Activated T-helper 17 cell treated with anti-CD3 and anti-CD28 coated beads, Interleukin-2, amount 50 U/mL, for 72 hours (primary cell): ENCODE measurements at regions not wholly inside any gene's neighbourhood (a gene's known extent, or its start where the extent isn't known, plus 50 kb on each side); places are given as distances from the start of the nearest gene placed in this dataset.
A peak's percentile ranks its signal among the peaks of the same experiment; 100 is the strongest.
"Not testable (repeated sequence)": the region's sequence is repeated elsewhere in the genome, so short reads cannot be mapped to it uniquely, and the experiment has no call there.

ENCODE experiments used
- ATAC-seq: fragments of 150-1000 bp; cut with Tn5 transposase; replicated peaks from 2 replicates; pipeline ENCODE4 v1.10.0; 2021; ENCODE audit warnings: mild to moderate bottlenecking, moderate library complexity
- H3K27ac Mint-ChIP-seq: one replicate; pipeline ENCODE4 v1.8.0; 2022; ENCODE audit warnings: mixed read lengths
- H3K27me3 Mint-ChIP-seq: one replicate; pipeline ENCODE4 v1.8.0; 2022; ENCODE audit warnings: mixed read lengths
- H3K36me3 Mint-ChIP-seq: one replicate; pipeline ENCODE4 v1.8.0; 2022; ENCODE audit warnings: low read depth, mild to moderate bottlenecking, mixed read lengths
- H3K4me1 Mint-ChIP-seq: one replicate; pipeline ENCODE4 v1.8.0; 2022; ENCODE audit warnings: mixed read lengths
- H3K4me3 Mint-ChIP-seq: one replicate; pipeline ENCODE4 v1.8.0; 2022; ENCODE audit warnings: mild to moderate bottlenecking, mixed read lengths
- H3K9me3 Mint-ChIP-seq: one replicate; pipeline ENCODE4 v1.8.0; 2022; ENCODE audit warnings: mixed read lengths

DNA sequence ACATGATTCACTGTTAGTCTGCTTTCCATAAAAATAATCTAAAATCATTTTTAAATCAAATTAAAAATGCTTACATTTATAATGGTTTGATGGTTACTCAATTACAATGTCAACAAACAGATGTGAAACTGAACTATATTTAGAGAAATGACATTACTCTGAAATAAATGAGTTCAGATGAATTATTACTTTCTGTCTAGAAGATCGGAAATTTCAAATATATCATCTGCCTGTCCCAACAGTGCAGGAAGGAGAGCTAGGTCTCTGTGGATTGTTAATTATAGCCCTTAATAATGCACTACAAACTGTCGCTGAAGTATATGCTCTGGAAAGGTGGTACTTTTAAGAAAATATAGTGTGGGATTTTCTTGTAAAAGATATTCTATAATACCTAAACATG is 109.8 kb downstream of the DSEL start:
- no peak for ATAC-seq
- Mint-ChIP-seq H3K4me1 (no peaks in the 10 kb centered on the region), H3K9me3 (no peaks in the 10 kb centered on the region), H3K4me3 (no peak overlapping the region), H3K27me3 (peaks cover 4% of the 10 kb centered on the region), H3K27ac (no peak overlapping the region), H3K36me3 (no peaks in the 10 kb centered on the region)

GRCh38 chr18:67402543-67402942 is 114.0 kb downstream of the DSEL start:
- no peaks in the 10 kb centered on the region for H3K4me1 Mint-ChIP-seq
- H3K9me3 Mint-ChIP-seq, result no peaks in the 10 kb centered on the region
- peaks cover 4% of the 10 kb centered on the region for H3K27me3 Mint-ChIP-seq
- no peak for ATAC-seq
- no peaks in the 10 kb centered on the region for H3K36me3 Mint-ChIP-seq
- H3K27ac Mint-ChIP-seq, result no peak overlapping the region
- no peak overlapping the region for H3K4me3 Mint-ChIP-seq

DNA sequence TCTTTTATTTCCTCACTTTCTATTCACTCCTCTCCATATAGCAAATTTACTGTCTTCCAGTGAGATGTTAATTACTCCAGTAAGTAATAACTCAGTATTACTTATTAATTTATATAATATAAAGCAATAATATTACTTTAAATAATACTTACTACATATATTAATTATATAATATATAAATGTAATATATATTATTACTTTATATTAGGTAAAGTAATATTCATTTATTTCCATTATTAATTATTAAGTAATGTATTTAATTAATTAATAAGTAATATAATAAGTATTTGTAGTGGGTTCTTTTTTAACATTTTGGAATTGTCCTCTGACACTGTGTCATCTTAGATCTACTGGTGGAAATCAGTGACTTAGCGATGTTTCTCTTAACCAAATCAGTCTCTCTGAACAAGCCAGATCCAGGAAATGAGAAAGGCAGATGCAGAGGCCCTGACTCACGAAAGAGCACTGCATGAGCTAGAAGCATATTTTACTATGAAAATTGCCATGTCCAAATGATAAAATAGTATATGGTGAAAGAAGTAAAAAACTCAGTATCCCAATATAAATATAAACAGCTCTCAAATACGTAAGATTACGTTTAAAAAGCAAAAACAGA is 115.9 kb downstream of the DSEL start:
- Mint-ChIP-seq H3K4me1 (no peaks in the 10 kb centered on the region), H3K27ac (no peak overlapping the region), H3K27me3 (peaks cover 4% of the 10 kb centered on the region), H3K36me3 (no peaks in the 10 kb centered on the region), H3K9me3 (peaks cover 4% of the 10 kb centered on the region), H3K4me3 (no peak overlapping the region)
- ATAC-seq, result no peak

DNA sequence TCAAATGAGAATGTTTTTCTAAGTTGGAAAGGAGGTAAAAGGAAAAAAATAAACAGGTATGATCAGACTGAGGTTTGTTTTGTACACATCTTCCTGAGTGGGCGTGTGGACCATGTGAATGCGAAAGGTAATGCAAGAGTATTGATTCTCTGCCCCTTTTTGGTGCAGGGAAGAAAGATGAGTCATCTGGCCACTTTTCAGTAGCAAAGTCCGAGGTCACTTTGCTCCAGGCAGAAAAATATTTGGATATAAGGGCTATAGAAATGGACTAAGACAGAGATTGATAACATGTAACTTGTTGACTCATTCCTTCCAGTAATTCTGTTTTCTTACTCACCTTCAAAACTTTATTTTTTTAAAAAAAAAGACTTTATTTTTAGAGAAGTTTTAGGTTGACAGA is 130.5 kb downstream of the DSEL start:
- peaks cover 5% of the 10 kb centered on the region for H3K27me3 Mint-ChIP-seq
- H3K4me1 Mint-ChIP-seq, result peaks cover 8% of the 10 kb centered on the region
- no peak overlapping the region for H3K4me3 Mint-ChIP-seq
- no peaks in the 10 kb centered on the region for H3K36me3 Mint-ChIP-seq
- H3K9me3 Mint-ChIP-seq, result no peaks in the 10 kb centered on the region
- ATAC-seq, result peak; percentile 46
- no peak overlapping the region for H3K27ac Mint-ChIP-seq

DNA sequence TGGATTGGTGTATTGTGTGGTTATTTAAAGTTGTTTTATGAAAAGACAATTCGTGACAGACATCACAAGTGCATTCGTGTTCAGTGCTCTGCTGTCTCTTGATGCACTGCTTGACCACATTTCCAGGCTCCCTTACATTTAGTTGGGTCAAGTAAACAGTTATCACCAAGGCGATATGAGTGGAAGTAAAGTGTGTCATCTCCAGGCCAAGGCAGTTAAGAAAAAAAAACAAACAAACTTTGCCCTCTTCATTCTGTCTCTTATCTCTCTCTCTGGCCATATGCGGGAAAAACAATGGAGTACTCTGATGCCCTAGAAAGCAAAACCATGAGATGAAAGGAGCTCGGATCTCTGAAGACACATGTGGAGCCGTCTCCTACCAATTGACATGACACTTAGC is 131.1 kb downstream of the DSEL start:
- H3K4me3 Mint-ChIP-seq, result no peak overlapping the region
- no peaks in the 10 kb centered on the region for H3K36me3 Mint-ChIP-seq
- H3K27ac Mint-ChIP-seq, result peak overlapping the region; percentile 5
- H3K4me1 Mint-ChIP-seq, result peaks cover 8% of the 10 kb centered on the region
- peak; percentile 28 for ATAC-seq
- no peaks in the 10 kb centered on the region for H3K9me3 Mint-ChIP-seq
- peaks cover 5% of the 10 kb centered on the region for H3K27me3 Mint-ChIP-seq

- peak; percentile 73 for ATAC-seq
- H3K36me3 Mint-ChIP-seq, H3K27ac Mint-ChIP-seq, H3K4me1 Mint-ChIP-seq, H3K27me3 Mint-ChIP-seq, H3K4me3 Mint-ChIP-seq, H3K9me3 Mint-ChIP-seq: not testable (repeated sequence)
Measured at GRCh38 chr18:67384057-67384456, 132.5 kb downstream of the DSEL start.

GRCh38 chr18:67381608-67382150 is 134.8 kb downstream of the DSEL start:
- H3K9me3 Mint-ChIP-seq, result no peaks in the 10 kb centered on the region
- no peaks in the 10 kb centered on the region for H3K36me3 Mint-ChIP-seq
- H3K27ac Mint-ChIP-seq, result no peak overlapping the region
- no peak for ATAC-seq
- no peaks in the 10 kb centered on the region for H3K27me3 Mint-ChIP-seq
- H3K4me1 Mint-ChIP-seq, result peaks cover 8% of the 10 kb centered on the region
- H3K4me3 Mint-ChIP-seq, result no peak overlapping the region

DNA sequence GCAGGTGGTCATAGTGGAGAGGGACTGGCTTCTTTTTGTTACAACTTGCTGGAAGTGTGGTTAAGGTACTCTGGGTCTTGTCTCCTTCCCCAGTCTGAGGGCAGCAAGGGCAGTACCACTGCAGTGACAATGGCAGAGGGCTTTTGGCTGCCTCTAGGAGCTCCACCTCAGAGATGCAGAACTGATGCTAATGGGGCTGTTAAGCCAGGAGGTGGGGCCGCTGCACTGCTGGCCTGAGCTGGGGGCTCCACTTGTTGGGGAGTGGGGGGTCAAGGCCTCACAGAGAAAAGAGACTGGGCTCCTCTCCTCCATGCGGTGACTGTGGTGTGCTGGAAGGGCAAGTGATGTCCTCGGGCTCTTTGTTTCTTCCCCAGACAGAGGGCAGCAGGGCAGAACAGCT is 135.7 kb downstream of the DSEL start:
- Mint-ChIP-seq H3K27ac (no peak overlapping the region), H3K27me3 (no peaks in the 10 kb centered on the region), H3K4me3 (no peak overlapping the region), H3K4me1 (peaks cover 7% of the 10 kb centered on the region), H3K36me3 (no peaks in the 10 kb centered on the region), H3K9me3 (no peaks in the 10 kb centered on the region)
- ATAC-seq, result no peak

DNA sequence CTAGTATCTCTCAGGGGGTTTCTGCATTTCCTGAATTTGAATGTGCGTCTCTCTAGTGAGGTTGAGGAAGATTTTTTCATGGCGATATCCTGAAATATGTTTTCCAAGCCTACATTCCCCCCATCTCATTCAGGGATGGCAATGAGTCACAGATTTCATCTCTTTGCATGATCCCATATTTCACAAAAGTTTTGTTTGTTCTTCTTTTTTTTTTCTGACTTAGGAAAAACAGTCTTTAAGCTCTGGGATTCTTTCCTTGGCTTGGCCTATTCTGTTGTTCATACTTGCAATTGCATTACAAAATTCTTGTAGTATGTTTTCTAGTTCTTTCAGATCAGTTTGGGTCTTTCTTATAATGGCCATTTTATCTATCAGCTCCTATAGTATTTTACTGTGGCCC is 136.5 kb downstream of the DSEL start:
- ATAC-seq, result no peak
- Mint-ChIP-seq H3K36me3 (no peaks in the 10 kb centered on the region), H3K27ac (no peak overlapping the region), H3K27me3 (no peaks in the 10 kb centered on the region), H3K4me1 (no peaks in the 10 kb centered on the region), H3K9me3 (no peaks in the 10 kb centered on the region), H3K4me3 (no peak overlapping the region)

DNA sequence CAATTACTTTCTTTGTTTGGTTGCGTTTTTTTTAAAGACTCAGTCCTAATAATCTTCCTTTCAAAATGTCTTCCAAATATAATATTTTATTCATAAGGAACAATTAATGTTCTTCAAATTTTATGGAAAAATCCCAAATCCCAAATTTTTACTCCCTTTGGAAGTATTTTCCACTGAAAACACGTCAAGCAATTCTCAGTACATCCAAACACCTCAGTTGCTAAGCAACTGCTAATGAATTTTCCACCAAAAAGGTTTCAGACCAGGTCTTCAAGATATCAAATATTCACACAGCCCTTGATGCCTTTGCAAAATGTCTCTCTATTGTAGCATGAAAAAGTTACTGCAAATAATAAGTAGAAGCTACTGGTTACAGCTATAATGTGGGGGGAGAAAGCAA is 140.1 kb downstream of the DSEL start:
- Mint-ChIP-seq H3K27me3 (no peaks in the 10 kb centered on the region), H3K9me3 (no peaks in the 10 kb centered on the region), H3K4me3 (no peak overlapping the region), H3K36me3 (no peaks in the 10 kb centered on the region), H3K27ac (no peak overlapping the region), H3K4me1 (no peaks in the 10 kb centered on the region)
- ATAC-seq, result no peak

DNA sequence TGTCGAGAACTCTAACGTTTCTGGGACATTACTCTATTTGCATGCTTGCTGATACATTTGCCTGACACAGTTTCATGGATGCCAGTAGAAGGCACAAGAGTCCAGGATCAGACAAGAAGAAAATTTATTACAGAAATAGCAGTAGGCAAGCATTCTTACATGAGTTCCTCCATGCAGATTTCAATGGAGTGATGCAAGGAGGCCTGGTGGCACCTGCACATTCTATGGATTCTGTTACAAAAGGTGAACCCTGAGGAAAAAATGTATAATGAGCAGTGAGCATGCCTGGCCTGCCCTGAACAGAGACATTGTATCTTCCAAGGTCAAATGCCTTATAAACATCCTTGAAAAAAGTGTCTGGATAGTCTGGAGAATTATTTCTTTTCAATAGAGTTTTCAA is 142.9 kb downstream of the DSEL start:
- ATAC-seq, result no peak
- no peak overlapping the region for H3K4me3 Mint-ChIP-seq
- no peaks in the 10 kb centered on the region for H3K4me1 Mint-ChIP-seq
- no peaks in the 10 kb centered on the region for H3K9me3 Mint-ChIP-seq
- no peaks in the 10 kb centered on the region for H3K27me3 Mint-ChIP-seq
- H3K36me3 Mint-ChIP-seq, result no peaks in the 10 kb centered on the region
- no peak overlapping the region for H3K27ac Mint-ChIP-seq

DNA sequence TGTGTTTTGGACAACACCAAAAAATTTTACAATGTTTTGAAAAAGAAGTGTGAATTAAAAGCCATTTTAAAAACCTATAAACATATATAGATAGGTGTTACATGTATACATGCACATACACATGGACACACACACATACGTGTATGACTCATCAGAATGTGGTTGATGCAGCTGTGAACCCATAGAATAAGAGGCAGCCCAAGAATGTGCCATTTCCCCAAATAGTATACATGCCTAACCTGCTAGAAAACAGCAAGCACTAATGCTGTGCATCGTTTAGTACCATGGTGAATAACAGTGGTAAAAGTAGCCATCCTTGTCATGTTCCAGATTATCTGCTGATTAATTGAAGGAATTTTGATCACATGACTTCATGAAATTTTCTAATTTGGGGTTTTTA is 149.0 kb downstream of the DSEL start:
- no peaks in the 10 kb centered on the region for H3K36me3 Mint-ChIP-seq
- no peaks in the 10 kb centered on the region for H3K9me3 Mint-ChIP-seq
- H3K27ac Mint-ChIP-seq, result no peak overlapping the region
- no peaks in the 10 kb centered on the region for H3K4me1 Mint-ChIP-seq
- ATAC-seq, result no peak
- H3K27me3 Mint-ChIP-seq, result no peaks in the 10 kb centered on the region
- H3K4me3 Mint-ChIP-seq, result no peak overlapping the region

DNA sequence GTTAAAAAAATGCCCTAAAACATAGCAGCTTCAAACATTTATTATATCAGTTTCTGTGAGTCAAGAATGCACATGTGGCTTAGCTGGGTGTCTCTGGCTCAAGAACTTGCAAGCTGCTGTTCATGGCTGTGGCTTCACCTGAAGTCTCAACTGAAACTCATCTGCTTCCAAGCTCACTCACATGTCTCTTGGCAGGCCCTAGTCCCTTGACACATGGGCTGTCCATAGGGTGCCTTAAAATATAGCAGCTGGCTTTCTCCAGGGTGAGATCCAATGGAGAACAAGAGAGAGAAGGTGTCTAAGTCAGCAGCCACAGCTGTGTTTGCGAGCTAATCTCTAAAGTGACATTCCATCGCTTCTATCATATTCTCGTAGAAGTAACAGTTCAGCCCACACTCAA is 152.8 kb downstream of the DSEL start:
- no peak for ATAC-seq
- no peaks in the 10 kb centered on the region for H3K27me3 Mint-ChIP-seq
- no peak overlapping the region for H3K4me3 Mint-ChIP-seq
- H3K9me3 Mint-ChIP-seq, result no peaks in the 10 kb centered on the region
- H3K4me1 Mint-ChIP-seq, result peaks cover 10% of the 10 kb centered on the region
- H3K27ac Mint-ChIP-seq, result no peak overlapping the region
- H3K36me3 Mint-ChIP-seq, result no peaks in the 10 kb centered on the region

DNA sequence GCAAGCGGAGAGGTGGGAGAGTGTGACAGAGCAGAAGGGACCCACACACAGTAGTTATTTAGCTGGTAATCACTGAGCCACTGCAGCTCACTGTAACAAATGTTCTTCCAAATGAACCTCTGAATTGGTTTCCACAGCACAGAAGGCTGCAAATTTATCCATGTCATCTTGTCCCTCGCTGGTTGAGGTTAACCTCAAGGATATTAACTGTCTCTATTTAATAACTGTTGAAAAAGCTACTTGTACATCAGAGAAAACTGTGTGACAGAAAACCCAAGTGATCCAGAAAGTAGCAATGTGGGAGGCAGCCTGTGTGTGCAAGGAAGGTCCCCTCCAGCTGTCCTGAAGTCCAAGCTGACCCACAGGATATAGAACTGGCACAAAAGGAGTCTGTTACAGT is 153.6 kb downstream of the DSEL start:
- Mint-ChIP-seq H3K36me3 (no peaks in the 10 kb centered on the region), H3K9me3 (no peaks in the 10 kb centered on the region), H3K4me3 (no peak overlapping the region), H3K27me3 (no peaks in the 10 kb centered on the region), H3K27ac (no peak overlapping the region), H3K4me1 (peaks cover 10% of the 10 kb centered on the region)
- no peak for ATAC-seq

DNA sequence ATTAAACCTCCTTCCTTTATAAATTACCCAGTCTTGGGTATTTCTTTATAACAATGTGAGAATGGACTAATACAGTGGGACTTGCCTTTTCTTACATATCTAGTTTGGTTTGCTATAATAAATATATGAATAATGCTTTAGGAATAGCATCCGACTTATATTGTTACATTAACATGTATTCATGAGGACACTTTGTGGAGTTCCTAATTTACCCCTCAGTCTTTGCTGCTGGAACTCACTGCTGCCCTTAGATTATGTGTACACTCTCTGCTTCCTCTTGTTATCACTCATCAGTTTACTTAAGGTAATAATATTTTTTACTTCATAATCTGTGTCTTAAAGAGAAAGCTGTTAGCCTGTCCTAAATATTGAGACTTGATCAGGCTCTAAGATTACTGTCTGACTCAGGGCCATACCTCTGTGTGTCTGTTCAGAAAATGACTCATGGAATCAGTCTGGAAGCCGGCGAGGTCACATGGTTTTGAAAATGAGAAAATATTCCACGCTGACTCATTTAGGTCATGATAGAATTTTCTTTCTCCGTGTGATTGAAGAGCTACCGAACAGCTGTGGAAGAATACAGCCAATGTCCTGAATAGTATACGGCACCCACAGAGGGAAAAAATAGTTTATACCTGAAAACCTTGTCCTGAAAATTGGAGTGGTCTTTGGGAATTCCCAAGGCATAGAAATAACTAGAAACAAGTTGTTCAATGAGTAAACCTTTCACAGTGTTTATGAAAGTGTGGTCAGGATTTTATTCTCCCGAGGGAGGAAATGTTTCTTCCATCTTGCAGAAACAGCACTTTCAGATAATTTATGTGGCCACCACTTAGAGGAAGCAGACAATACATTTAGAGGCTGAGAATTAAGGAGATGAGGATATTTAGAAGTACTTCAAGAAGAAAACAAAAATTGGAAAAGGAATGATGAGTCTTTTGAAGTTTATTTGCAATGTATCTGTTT is 156.4 kb downstream of the DSEL start:
- Mint-ChIP-seq H3K36me3 (no peaks in the 10 kb centered on the region), H3K4me1 (peaks cover 10% of the 10 kb centered on the region), H3K9me3 (no peaks in the 10 kb centered on the region), H3K4me3 (peak overlapping the region; percentile 77), H3K27ac (peak overlapping the region; percentile 91), H3K27me3 (no peaks in the 10 kb centered on the region)
- ATAC-seq, result peak; percentile 99
